ENCODE measurements at regions not wholly inside any gene's neighbourhood (a gene's known extent, or its start where the extent isn't known, plus 50 kb on each side); places are given as distances from the start of the nearest gene placed in this dataset.

- no peak for DNase-seq (ENCODE audit: low read depth in 3 of 3)
Observed at GRCh38 chr2:168338803-168339437, 91.5 kb upstream of the STK39 start.

DNA sequence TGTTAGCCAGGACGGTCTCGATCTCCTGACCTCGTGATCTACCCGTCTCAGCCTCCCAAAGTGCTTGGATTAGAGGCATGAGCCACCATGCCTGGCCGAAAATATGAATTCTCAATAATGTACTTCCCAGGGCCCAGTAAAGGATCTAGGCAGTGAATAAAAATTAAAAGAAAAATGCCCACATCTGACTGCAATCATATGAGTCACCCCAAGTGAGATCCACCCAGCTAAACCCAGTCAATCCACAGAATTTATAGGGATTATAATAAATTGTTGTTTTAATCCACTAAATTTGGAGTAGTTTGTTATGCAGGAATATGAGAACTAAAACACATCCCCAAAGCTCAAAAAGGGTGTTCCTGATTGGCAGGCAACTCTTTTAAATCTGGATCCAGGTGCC is 93.5 kb upstream of the STK39 start:
- DNase-seq (ENCODE audit: low read depth in 3 of 3): no peak

GRCh38 chr2:168343586-168343985 is 96.2 kb upstream of the STK39 start:
- no peak for DNase-seq (ENCODE audit: low read depth in 3 of 3)

DNA sequence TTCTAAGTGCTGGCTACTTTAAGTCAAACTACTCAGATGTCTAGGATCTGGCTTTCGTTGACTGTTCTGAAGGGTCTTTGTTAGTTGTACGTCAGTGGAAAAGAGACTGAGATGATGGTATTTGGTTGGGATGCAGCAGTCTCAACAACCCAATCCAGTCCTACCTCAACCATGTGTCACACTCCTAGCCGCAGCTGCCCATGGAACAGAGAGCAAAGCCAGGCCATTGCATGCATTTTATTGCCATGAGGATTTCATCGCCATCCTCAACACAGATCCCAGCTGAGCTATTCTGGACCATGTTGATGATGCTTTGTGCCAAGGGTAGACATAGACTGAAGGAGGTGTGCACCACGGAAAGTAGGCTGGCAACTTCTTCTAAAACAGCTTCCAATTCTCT is 97.3 kb upstream of the STK39 start:
- no peak for DNase-seq (ENCODE audit: low read depth in 3 of 3)

GRCh38 chr2:168345601-168346000 is 98.2 kb upstream of the STK39 start:
- DNase-seq (ENCODE audit: low read depth in 3 of 3): no peak

DNA sequence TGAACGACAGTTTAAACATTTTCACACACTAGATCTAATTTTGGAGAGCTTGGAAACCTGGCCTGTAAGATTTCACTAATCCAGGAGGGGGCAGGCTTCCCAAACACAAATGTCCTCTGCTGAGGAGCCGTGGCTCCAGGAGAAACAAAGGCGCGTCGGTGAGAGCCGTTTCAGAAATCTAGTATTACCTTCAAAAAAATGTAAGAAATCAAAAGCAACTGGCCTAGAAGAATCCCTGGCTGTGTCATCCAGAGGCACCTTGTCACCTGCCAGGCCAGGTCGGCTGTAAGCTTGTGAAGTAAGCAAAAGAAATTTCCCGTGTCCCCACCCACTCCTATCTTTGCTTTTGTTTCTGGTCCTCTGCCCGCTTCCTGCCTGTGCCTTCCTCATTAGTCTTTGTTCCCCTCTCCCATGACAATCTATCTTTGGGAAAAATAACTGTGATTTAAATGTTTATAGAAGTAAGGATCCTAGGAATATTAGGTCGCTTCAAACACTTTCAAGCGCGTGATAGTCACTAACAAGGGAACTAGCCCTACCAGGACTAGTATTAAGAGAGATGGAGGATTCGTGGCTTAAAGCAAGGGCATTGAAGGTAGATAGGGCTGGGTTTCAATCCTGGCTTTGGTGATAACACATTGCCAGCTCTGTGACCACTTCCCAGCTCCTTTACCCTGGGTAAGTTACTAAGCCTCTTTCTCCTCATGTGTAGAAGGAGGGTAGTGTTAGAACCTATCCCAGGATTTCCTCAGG is 99.5 kb upstream of the STK39 start:
- DNase-seq (ENCODE audit: low read depth in 3 of 3): peak; percentile 43 to 51 (median 45)

- no peak for DNase-seq (ENCODE audit: low read depth in 3 of 3)
Observed at GRCh38 chr2:168348076-168348475, 100.7 kb upstream of the STK39 start.

DNA sequence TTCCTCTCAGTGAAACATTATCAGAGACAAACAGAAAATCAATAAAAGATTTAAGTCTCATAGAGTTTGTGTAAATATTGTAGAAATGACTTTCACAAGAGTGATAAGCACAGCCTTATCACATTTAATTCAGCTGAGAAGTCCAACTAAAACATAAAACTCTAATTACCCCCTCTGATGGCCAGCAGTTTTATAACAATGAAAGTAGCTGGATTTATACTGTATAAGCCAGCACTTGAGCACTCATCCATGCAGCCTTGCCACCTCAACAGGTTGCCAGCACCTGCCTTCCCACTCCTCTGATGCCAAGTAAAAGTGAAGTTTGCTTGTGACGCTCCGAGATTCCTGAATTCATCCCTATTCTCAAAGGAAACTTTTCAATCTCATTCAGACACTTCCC is 103.0 kb upstream of the STK39 start:
- no peak for DNase-seq (ENCODE audit: low read depth in 3 of 3)

DNA sequence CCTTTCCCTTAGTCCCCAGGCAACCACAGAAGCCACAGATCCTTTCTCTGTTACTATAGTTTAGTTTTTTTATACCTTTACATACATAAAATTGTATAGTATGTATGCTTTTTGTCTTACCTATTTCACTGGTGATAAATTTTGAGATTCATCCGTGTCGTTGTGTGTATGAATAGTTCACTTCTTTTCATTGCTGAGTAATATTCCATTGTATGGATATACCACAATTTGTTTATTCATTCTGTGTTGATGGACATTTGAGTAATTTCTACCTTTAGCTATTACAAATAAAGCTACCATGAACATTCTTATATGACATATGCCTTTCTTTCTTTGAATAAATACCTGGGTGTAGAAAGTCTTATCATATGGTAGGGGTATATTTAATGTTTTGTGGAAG is 102.8 kb upstream of the CERS6 start:
- DNase-seq (ENCODE audit: low read depth in 3 of 3): no peak

DNA sequence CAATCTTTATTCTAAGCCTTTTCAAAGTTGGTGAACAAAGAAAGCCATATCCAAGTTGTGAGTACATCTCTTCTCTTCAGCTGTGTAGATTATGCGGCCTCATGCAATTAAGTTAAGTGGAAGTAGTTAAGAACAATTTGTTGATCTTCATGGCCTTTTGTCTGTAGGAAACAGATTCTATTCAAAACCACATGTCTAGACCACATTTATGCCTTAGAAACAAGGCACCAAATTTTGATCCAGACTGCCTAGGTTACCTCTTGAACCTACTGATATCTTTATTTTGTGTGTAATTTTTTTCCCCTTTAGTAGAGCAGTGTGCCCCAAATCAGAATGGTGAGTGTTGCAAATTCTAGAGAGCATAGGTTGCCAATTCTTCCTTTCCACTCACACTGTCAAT is 101.6 kb upstream of the CERS6 start:
- DNase-seq (ENCODE audit: low read depth in 3 of 3): no peak

DNA sequence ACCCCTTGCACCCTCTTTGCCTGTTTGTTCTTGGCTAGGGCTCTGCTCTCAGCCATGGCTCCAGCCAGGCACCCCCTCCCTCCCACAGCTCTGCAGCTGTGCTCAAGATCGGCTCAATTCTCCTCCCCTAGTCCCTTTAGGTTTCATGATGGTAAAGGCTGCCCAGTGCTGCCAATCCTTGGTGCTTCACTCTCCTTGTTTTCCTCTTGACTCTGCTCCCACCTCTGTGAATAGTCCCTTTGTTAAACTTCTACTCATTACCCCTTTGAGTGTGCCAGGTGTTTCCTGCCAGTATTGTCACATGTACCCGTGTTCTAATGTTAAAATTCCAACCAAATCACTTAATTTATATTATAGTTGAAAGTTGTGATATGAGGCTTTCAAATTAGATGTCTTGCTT is 101.0 kb upstream of the CERS6 start:
- DNase-seq (ENCODE audit: low read depth in 3 of 3): no peak

DNA sequence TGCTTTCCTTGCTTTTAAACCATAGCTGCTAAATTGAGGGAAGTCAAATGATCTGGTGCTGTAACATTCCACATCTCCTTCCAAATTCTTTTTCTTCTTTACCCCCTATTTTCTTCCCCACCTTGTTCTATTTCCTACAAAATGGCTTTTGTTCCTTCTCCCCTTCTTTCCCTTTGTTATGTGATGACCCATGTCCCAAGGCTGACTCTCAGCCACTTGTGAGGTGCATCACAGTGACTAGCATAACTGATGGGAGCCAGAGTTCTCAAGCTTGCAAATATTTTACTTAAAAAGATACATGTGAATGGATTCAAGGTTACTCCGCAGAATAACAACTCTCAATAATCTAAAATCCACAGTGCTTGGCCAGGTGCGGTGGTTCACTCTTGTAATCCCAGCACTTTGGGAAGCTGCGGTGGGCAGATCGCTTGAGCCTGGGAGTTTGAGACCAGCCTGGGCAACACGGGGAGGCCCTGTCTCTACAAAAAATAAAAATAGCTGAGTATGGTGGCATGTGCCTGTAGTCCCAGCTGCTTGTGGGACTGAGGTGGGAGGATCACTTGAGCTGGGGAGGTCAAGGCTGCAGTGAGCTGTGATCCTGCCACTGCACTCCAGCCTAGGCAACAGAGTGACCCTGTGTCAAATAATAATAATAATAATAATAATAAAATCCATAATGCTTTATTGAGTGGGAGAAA is 100.1 kb upstream of the CERS6 start:
- no peak for DNase-seq (ENCODE audit: low read depth in 3 of 3)

DNA sequence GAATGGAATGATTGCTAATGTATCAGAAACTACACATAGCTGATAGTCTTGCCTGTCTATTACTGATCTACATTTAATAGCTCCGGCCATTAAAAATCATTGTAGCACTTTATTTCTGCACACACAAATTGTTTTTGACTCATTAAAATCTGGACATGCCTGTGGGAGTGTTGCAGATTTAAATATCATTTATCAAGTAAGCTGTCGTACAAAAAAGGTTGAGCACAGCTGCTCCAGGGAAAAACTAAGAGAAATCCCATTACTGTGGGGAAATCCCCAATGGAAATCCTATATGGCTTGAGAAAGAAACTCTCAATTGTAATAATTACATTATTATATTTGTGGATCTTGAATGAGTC is 99.6 kb upstream of the CERS6 start:
- DNase-seq (ENCODE audit: low read depth in 3 of 3): no peak

DNA sequence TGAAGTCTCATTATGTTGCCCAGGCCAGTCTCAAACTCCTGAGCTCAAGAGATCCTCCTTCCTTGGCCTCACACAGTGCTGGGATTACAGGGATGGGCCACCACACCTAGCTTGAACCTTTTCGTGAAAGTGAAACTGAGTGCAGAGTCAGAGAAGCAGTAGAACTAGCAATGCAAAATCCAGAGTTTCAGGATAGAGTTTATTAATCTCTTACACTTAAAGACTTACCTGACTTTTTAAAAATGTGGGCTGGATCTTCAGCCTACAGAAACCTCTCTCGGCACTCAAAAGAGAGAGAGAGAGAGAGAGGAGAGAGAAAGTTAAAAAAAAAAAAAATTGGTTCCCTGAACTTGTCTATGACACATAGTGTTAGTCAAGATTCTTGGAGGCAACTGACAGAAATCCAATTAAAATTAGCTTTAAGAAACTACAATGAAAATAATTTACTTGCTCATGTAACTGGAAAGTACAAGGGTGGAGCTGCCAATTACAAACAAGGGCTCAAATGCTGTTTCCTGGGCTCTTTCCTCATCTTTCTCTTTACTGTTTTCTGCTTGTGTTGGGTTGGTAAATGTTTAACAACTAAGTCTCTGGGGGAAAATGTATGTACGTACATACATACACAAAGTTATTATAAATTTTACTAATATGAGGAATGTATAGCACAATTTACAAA is 98.1 kb upstream of the CERS6 start:
- DNase-seq (ENCODE audit: low read depth in 3 of 3): no peak

DNA sequence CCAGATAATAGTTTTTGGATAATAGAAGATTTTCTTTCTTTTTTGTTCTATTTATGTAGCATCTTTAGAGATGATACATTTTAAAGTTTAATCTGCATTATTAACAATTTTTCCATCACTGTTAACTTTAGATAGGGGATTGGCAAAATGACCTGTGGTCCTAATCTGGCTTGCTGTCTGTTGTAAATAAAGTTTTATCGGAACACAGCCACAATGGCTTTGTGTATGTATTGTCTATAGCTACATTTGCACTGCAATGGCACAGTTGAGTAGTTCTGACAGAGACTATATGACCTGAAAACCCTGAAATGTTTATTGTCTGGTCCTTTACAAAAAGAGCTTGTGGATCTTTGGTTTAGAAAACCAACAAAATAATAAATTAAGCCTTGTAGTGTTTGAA is 97.0 kb upstream of the CERS6 start:
- no peak for DNase-seq (ENCODE audit: low read depth in 3 of 3)

GRCh38 chr2:168363347-168364092 is 92.6 kb upstream of the CERS6 start:
- no peak for DNase-seq (ENCODE audit: low read depth in 3 of 3)

GRCh38 chr2:168365094-168365621 is 90.9 kb upstream of the CERS6 start:
- no peak for DNase-seq (ENCODE audit: low read depth in 3 of 3)

DNA sequence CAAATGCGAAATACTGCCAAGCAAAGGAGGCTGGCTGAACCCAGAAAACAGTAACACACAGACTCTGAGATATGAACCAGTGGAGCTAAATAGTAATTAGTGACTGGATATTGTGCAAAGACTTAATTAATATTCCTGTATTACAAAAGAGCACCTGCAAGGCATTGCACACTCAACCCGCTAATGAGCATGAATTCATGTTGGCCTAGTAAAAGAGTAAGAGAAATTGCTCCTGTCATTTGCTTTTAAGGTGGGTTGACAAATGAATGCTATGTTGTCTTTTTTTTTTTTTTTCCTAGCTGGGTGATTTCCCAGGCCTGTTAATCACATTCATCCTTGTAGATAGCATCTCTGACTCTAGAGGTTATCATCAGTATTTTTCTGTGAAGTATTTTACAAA is 87.0 kb upstream of the CERS6 start:
- DNase-seq (ENCODE audit: low read depth in 3 of 3): no peak

DNA sequence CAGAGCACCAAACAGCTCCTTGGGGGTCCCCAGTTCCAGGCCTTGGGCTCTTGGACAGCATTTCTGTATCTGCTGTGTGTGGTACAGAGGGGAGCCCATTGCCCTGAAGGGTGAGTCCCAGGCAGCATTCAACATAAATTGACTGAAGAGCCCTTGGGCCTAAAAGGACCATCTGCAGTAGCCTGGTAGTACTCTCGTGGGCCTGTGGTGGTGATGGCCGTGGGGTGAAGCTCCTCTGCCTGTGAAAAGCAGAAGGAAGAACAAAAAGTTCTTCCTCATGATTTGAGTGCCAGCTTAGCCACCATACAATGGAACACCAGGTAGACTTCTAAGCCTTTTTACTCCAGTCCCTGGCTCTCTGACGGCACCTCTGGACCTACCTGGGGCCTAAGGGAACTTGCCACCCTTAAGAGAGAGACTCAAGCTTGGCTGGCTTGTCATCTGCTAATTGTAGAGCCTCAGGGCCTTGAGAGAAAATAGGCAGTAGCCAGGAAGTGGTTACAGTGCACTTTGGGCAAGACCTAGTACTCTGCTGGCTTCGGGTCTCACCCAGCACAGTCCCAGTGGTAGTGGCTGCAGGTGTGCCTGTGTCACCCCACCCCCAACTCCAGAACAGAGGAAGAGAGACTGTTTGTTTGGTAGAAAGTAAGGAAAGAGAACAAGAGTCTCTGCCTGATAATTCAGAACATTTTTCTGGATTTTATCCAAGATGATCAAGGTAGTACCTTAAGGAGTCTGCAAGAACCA is 84.6 kb upstream of the CERS6 start:
- no peak for DNase-seq (ENCODE audit: low read depth in 3 of 3)

GRCh38 chr2:168373468-168373867 is 82.6 kb upstream of the CERS6 start:
- DNase-seq (ENCODE audit: low read depth in 3 of 3): no peak

Measured in stimulated activated CD4-positive, alpha-beta T cell treated with anti-CD3 and anti-CD28 coated beads, TNF-alpha, amount 100 ng/mL, for 24 hours (primary cell).